Nephron (organoid): ENCODE measurements at regions not wholly inside any gene's neighbourhood (a gene's known extent, or its start where the extent isn't known, plus 50 kb on each side); places are given as distances from the start of the nearest gene placed in this dataset.
"Not testable (repeated sequence)": the region's sequence is repeated elsewhere in the genome, so short reads cannot be mapped to it uniquely, and the experiment has no call there.

Experiments
- H3K27ac Mint-ChIP-seq, 3 experiments: 2 replicates each; pipeline ENCODE4 v1.8.0; 2020; ENCODE audit warnings: mixed read lengths in 3 of 3, mild to moderate bottlenecking in 2 of 3, moderate library complexity in 1 of 3
- H3K27me3 Mint-ChIP-seq: 2 replicates; pipeline ENCODE4 v1.8.0; 2021; ENCODE audit warnings: low read depth, mild to moderate bottlenecking, moderate library complexity, mixed read lengths
- H3K36me3 Mint-ChIP-seq: 2 replicates; pipeline ENCODE4 v1.8.0; 2020; ENCODE audit warnings: low read depth, mixed read lengths
- H3K4me1 Mint-ChIP-seq: 2 replicates; pipeline ENCODE4 v1.8.0; 2020; ENCODE audit warnings: mixed read lengths
- H3K4me3 Mint-ChIP-seq, 3 experiments: 2 replicates each; pipeline ENCODE4 v1.8.0; 2020; ENCODE audit warnings: mild to moderate bottlenecking in 3 of 3, mixed read lengths in 3 of 3, moderate library complexity in 2 of 3
- H3K9me3 Mint-ChIP-seq: 2 replicates; pipeline ENCODE4 v1.8.0; 2020; ENCODE audit warnings: mixed read lengths
- CTCF ChIP-seq, 3 experiments: fragments of 200-600 bp; sonication (generic); IDR thresholded peaks; one replicate each; pipeline ENCODE4 v1.5.0; 2021; ENCODE audit warnings: antibody characterized with exemption in 3 of 3; ENCODE audit not compliant: unreplicated experiment in 3 of 3

- H3K27ac Mint-ChIP-seq, H3K4me3 Mint-ChIP-seq, H3K4me1 Mint-ChIP-seq, H3K27me3 Mint-ChIP-seq: not testable (repeated sequence)
- H3K36me3 Mint-ChIP-seq: peaks cover 23% of the 10 kb centered on the region
- H3K9me3 Mint-ChIP-seq: peaks cover 43% of the 10 kb centered on the region
Observed at GRCh38 chr21:8987896-8988295, 1533.5 kb upstream of the TPTE start.

- Mint-ChIP-seq H3K9me3 (peaks cover 51% of the 10 kb centered on the region), H3K27ac (no peak overlapping the region), H3K4me1 (no peaks in the 10 kb centered on the region), H3K27me3 (no peaks in the 10 kb centered on the region), H3K4me3 (no peak overlapping the region), H3K36me3 (peaks cover 30% of the 10 kb centered on the region)
- no peak for TF ChIP-seq CTCF (IDR thresholded peaks at IDR 0.05; ENCODE audit: unreplicated experiment in 3 of 3)
Observed at GRCh38 chr21:8988696-8989095, 1532.7 kb upstream of the TPTE start.

- Mint-ChIP-seq H3K27ac (no peak overlapping the region), H3K27me3 (no peaks in the 10 kb centered on the region), H3K4me1 (no peaks in the 10 kb centered on the region), H3K36me3 (peaks cover 31% of the 10 kb centered on the region), H3K4me3 (no peak overlapping the region), H3K9me3 (peaks cover 56% of the 10 kb centered on the region)
- TF ChIP-seq CTCF (IDR thresholded peaks at IDR 0.05; ENCODE audit: unreplicated experiment in 3 of 3): no peak
Observed at GRCh38 chr21:8989261-8989711, 1532.1 kb upstream of the TPTE start.

GRCh38 chr21:8989721-8990325 lies 1531.6 kb upstream of the TPTE start:
- no peak for TF ChIP-seq CTCF (IDR thresholded peaks at IDR 0.05; ENCODE audit: unreplicated experiment in 3 of 3)
- Mint-ChIP-seq H3K27me3 (no peaks in the 10 kb centered on the region), H3K9me3 (peaks cover 61% of the 10 kb centered on the region), H3K36me3 (peaks cover 31% of the 10 kb centered on the region), H3K4me3 (no peak overlapping the region), H3K27ac (no peak overlapping the region), H3K4me1 (no peaks in the 10 kb centered on the region)

- Mint-ChIP-seq H3K27ac (no peak overlapping the region), H3K9me3 (peaks cover 67% of the 10 kb centered on the region), H3K4me3 (no peak overlapping the region), H3K4me1 (no peaks in the 10 kb centered on the region), H3K36me3 (peaks cover 31% of the 10 kb centered on the region), H3K27me3 (no peaks in the 10 kb centered on the region)
- TF ChIP-seq CTCF (IDR thresholded peaks at IDR 0.05; ENCODE audit: unreplicated experiment in 3 of 3): no peak
Observed at GRCh38 chr21:8990326-8991087, 1530.9 kb upstream of the TPTE start.

- H3K27me3 Mint-ChIP-seq: no peaks in the 10 kb centered on the region
- no peak overlapping the region for H3K27ac Mint-ChIP-seq
- H3K4me1 Mint-ChIP-seq: no peaks in the 10 kb centered on the region
- H3K9me3 Mint-ChIP-seq: peaks cover 69% of the 10 kb centered on the region
- no peak for TF ChIP-seq CTCF (IDR thresholded peaks at IDR 0.05; ENCODE audit: unreplicated experiment in 3 of 3)
- peaks cover 31% of the 10 kb centered on the region for H3K36me3 Mint-ChIP-seq
- H3K4me3 Mint-ChIP-seq: no peak overlapping the region
Observed at GRCh38 chr21:8991088-8991907, 1530.1 kb upstream of the TPTE start.
